HUES48 (cell line): ENCODE measurements at regions not wholly inside any gene's neighbourhood (a gene's known extent, or its start where the extent isn't known, plus 50 kb on each side); places are given as distances from the start of the nearest gene placed in this dataset.

ENCODE experiments used
- H3K27ac ChIP-seq: one replicate; pipeline ENCODE4 v1.7.0; 2013; ENCODE audit warnings: low read depth, low read length, inconsistent platforms
- H3K27me3 ChIP-seq: 2 replicates; pipeline ENCODE4 v1.6.1; 2013; ENCODE audit warnings: mild to moderate bottlenecking, low read length; ENCODE audit not compliant: control insufficient read depth, insufficient read depth
- H3K36me3 ChIP-seq: 2 replicates; pipeline ENCODE4 v1.6.1; 2013; ENCODE audit warnings: low read length; ENCODE audit not compliant: control insufficient read depth, insufficient read depth
- H3K4me1 ChIP-seq: 2 replicates; pipeline ENCODE4 v1.6.1; 2013; ENCODE audit warnings: mild to moderate bottlenecking, low read length; ENCODE audit not compliant: control insufficient read depth, insufficient read depth
- H3K4me3 ChIP-seq: 2 replicates; pipeline ENCODE4 v1.5.1; 2013; ENCODE audit warnings: mild to moderate bottlenecking, low read depth, low read length
- H3K9ac ChIP-seq: 2 replicates; pipeline ENCODE4 v1.6.1; 2013; ENCODE audit warnings: mild to moderate bottlenecking, low read depth, low read length, moderate library complexity
- H3K9me3 ChIP-seq: 2 replicates; pipeline ENCODE4 v1.6.1; 2013; ENCODE audit warnings: low read length; ENCODE audit not compliant: control insufficient read depth, insufficient read depth

DNA sequence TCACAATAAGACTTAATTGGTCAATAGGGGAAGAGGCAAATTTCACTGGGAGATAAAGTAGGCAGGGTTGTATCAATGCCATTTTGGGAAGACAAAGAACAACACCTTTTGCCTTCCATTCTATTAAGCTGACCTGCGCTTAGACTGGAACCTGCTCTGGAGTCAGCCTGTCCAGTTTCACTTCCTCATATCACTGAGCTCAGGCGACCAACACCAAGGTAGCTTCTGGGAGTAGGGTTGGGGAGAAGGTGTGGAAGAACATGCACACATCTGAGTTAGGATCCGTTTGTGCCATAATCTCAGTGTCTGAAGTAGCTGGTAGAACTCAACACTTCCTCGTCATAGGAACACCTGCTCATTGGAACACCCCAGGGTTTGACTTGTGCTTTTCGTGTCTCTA, 527.4 kb upstream of the IGFBP3 start:
- no peak overlapping the region for H3K9ac ChIP-seq
- H3K4me3 ChIP-seq, result no peak overlapping the region

DNA sequence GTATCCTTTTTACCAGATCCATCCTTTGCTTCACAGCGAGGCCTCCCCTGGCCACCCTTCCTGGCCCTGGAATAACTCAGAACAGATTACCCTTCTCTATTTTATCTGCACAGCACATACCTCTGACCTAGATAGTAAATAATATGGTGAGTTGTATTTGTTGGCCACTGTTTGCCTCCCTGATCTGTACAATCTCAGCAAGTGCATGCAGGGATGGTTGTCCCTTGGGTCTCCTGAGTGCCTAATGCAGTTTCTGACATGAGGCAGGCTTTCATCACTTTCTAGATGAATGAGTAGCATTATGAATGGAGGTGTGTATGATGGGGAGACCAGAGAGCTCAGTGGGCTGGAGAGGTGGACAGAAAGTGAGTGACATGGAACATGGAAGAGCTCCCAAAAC, 525.1 kb upstream of the IGFBP3 start:
- no peaks in the 10 kb centered on the region for H3K4me1 ChIP-seq
- H3K9me3 ChIP-seq, result 0 out of 2 replicates have a peak, but pooled peaks cover 5% of the 10 kb centered on the region
- no peaks in the 10 kb centered on the region for H3K27me3 ChIP-seq
- no peak overlapping the region for H3K4me3 ChIP-seq
- no peak overlapping the region for H3K27ac ChIP-seq
- H3K9ac ChIP-seq, result no peak overlapping the region
- H3K36me3 ChIP-seq, result no peaks in the 10 kb centered on the region

More for the DNA sequence above, 527.4 kb upstream of the IGFBP3 start:
- Histone ChIP-seq H3K27me3 (no peaks in the 10 kb centered on the region), H3K27ac (no peak overlapping the region), H3K9me3 (0 out of 2 replicates have a peak, but pooled peaks cover 2% of the 10 kb centered on the region), H3K36me3 (no peaks in the 10 kb centered on the region), H3K4me1 (no peaks in the 10 kb centered on the region)

- Histone ChIP-seq H3K4me3 (no peak overlapping the region), H3K27ac (no peak overlapping the region), H3K9me3 (peaks cover 3% of the 10 kb centered on the region; the same call in 1 of the 2 replicates), H3K9ac (no peak overlapping the region), H3K36me3 (no peaks in the 10 kb centered on the region), H3K4me1 (no peaks in the 10 kb centered on the region), H3K27me3 (no peaks in the 10 kb centered on the region)
Observed at GRCh38 chr7:46444256-46444655, 523.2 kb upstream of the IGFBP3 start.

DNA sequence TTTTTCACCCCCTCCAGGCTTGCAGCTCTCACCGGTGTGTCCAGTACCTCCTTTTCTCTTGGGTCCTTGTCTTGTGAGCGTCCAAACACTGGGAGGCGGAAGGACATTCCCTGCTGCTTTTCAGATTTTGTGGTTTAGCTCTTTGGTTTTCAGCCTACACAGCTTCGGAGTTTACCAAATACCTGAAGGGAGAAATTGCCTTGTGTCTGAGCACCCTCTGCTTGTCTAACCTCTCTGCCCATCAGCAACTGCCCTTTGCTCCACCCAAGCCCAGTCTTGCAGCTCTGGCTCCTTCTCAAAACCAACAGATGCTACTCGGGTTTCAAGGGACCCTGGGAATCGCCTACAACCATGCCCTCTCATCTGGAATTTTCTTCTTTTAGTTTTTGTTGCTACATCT, 519.1 kb upstream of the IGFBP3 start:
- Histone ChIP-seq H3K4me3 (no peak overlapping the region), H3K9ac (no peak overlapping the region), H3K27me3 (no peaks in the 10 kb centered on the region), H3K9me3 (peaks cover 5% of the 10 kb centered on the region), H3K36me3 (no peaks in the 10 kb centered on the region), H3K4me1 (no peaks in the 10 kb centered on the region), H3K27ac (no peak overlapping the region)

- Histone ChIP-seq H3K36me3 (no peaks in the 10 kb centered on the region), H3K4me3 (no peak overlapping the region), H3K9ac (no peak overlapping the region), H3K9me3 (peaks cover 2% of the 10 kb centered on the region; the same call in 1 of the 2 replicates), H3K4me1 (no peaks in the 10 kb centered on the region), H3K27ac (no peak overlapping the region), H3K27me3 (no peaks in the 10 kb centered on the region)
Observed at GRCh38 chr7:46432708-46433107, 511.6 kb upstream of the IGFBP3 start.

- Histone ChIP-seq H3K36me3 (no peaks in the 10 kb centered on the region), H3K9ac (no peak overlapping the region), H3K4me3 (no peak overlapping the region), H3K27ac (no peak overlapping the region), H3K27me3 (no peaks in the 10 kb centered on the region), H3K9me3 (no peaks in the 10 kb centered on the region), H3K4me1 (no peaks in the 10 kb centered on the region)
Observed at GRCh38 chr7:46428295-46428694, 507.2 kb upstream of the IGFBP3 start.

DNA sequence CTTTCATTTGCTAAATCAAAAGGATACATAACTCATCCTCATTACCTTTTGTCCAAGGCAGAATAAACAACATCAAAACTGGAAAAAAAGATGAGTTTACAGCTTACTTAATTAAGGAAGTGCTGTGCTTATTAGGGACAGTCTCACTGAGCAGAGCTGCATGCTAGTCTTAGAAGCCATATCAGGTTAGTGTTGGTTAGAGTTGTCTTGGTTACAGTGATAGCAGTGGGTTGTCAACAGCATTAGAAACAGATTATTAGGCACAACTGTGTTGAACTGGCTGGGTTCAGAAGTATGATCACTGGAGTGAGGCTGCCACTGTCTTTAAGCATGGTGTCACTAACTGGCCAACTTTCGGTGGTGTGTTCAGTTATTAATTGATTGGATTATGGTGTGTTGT, 503.9 kb upstream of the IGFBP3 start:
- Histone ChIP-seq H3K36me3 (no peaks in the 10 kb centered on the region), H3K27ac (no peak overlapping the region), H3K9me3 (no peaks in the 10 kb centered on the region), H3K4me1 (no peaks in the 10 kb centered on the region), H3K9ac (no peak overlapping the region), H3K27me3 (no peaks in the 10 kb centered on the region), H3K4me3 (no peak overlapping the region)

- H3K27me3 ChIP-seq, result no peaks in the 10 kb centered on the region
- no peak overlapping the region for H3K27ac ChIP-seq
- no peaks in the 10 kb centered on the region for H3K4me1 ChIP-seq
- H3K9me3 ChIP-seq, result no peaks in the 10 kb centered on the region
- H3K9ac ChIP-seq, result no peak overlapping the region
- H3K36me3 ChIP-seq, result no peaks in the 10 kb centered on the region
- no peak overlapping the region for H3K4me3 ChIP-seq
Observed at GRCh38 chr7:46421441-46422230, 500.6 kb upstream of the IGFBP3 start.

- Histone ChIP-seq H3K27me3 (no peaks in the 10 kb centered on the region), H3K4me1 (no peaks in the 10 kb centered on the region), H3K36me3 (no peaks in the 10 kb centered on the region), H3K4me3 (no peak overlapping the region), H3K9ac (no peak overlapping the region), H3K27ac (no peak overlapping the region), H3K9me3 (no peaks in the 10 kb centered on the region)
Observed at GRCh38 chr7:46414946-46415345, 493.9 kb upstream of the IGFBP3 start.

DNA sequence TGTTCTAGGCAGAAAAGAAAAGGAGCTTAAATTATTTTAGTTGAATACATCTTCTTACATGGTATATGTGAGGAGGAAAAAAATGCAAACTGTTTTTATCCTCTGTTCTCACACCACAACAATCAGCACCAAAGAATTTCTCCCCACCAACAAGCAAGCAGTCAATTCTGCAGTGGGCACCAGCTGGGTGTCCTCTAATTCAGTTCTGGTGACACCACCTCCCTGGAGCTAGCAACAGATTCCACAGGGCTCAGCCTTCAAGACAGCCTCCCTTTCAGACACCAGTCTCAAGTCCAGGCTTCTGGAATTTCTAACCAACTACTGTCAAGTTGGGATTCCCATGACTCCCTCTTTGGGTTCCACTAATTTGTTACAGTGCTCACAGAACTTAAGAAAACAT, 490.2 kb upstream of the IGFBP3 start:
- Histone ChIP-seq H3K4me3 (no peak overlapping the region), H3K9me3 (no peaks in the 10 kb centered on the region), H3K27ac (no peak overlapping the region), H3K9ac (no peak overlapping the region), H3K36me3 (no peaks in the 10 kb centered on the region), H3K27me3 (no peaks in the 10 kb centered on the region), H3K4me1 (no peaks in the 10 kb centered on the region)

DNA sequence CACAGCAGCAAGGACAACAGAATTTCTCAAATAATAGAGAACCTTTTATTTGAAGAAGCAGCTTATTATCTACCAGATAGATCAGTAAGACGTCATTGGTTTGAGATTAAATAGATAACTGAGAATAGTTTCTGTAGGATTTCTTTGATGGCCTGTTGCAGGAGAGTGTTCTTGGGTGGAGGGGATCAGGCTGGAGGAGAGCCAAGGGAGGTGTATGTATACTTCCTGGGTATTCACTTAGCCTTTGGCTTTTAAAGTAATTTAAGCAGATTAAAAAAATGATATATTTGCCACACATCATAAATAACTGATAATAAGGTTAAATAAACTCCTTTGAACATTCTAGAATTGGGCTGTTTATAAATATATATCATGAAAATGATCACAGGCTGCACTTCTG, 486.1 kb upstream of the IGFBP3 start:
- no peaks in the 10 kb centered on the region for H3K36me3 ChIP-seq
- no peaks in the 10 kb centered on the region for H3K27me3 ChIP-seq
- no peak overlapping the region for H3K9ac ChIP-seq
- H3K4me1 ChIP-seq, result no peaks in the 10 kb centered on the region
- H3K27ac ChIP-seq, result no peak overlapping the region
- no peaks in the 10 kb centered on the region for H3K9me3 ChIP-seq
- H3K4me3 ChIP-seq, result no peak overlapping the region
